ENCODE measurements at regions not wholly inside any gene's neighbourhood (a gene's known extent, or its start where the extent isn't known, plus 50 kb on each side); places are given as distances from the start of the nearest gene placed in this dataset.

- H3K18ac ChIP-seq (ENCODE audit: extremely low read depth, low read length): no peak overlapping the region
- H3K56ac ChIP-seq (replicated peaks; ENCODE audit: insufficient read length, low read depth, low read length): no peak overlapping the region
- no peak overlapping the region for H3K4me3 ChIP-seq (ENCODE audit: extremely low read depth in 1 of 4, insufficient read depth in 2 of 4, low read depth in 3 of 4, low read length in 4 of 4)
- TF ChIP-seq EP300 (IDR thresholded peaks at IDR 0.05; ENCODE audit: borderline replicate concordance in 1 of 2, low read depth in 2 of 2, low read length in 2 of 2): no peak
- no peak for TF ChIP-seq ATF2 (IDR thresholded peaks at IDR 0.05; ENCODE audit: low read length)
- H3K27ac ChIP-seq (ENCODE audit: low read depth, low read length): no peak overlapping the region
- H4K8ac ChIP-seq (ENCODE audit: extremely low read depth, insufficient read depth, low read length): no peak overlapping the region
- H2BK5ac ChIP-seq (ENCODE audit: low read depth, low read length): no peak overlapping the region
- FAIRE-seq (no peak), DNase-seq (ENCODE audit: low read depth in 1 of 2, low spot score in 2 of 2) (no peak)
- no peak overlapping the region for H4K5ac ChIP-seq (ENCODE audit: insufficient read length, low read depth, low read length)
- H2BK15ac ChIP-seq (ENCODE audit: low read length): no peak overlapping the region
- H3K23me2 ChIP-seq (ENCODE audit: low read depth, low read length): no peaks in the 10 kb centered on the region
- no peaks in the 10 kb centered on the region for H3K79me1 ChIP-seq (ENCODE audit: low read depth, low read length)
- no peaks in the 10 kb centered on the region for H3K36me3 ChIP-seq (ENCODE audit: control insufficient read depth in 2 of 4, insufficient read depth in 4 of 4, low read length in 3 of 4)
- POLR2A ChIA-PET (ENCODE audit: partially characterized antibody): no interaction called here
- WGBS, 2 experiments (ENCODE audit: extremely low coverage in 1 of 2, insufficient coverage in 1 of 2, insufficient read length in 1 of 2, insufficient replicate concordance in 2 of 2, low coverage in 1 of 2, low lambda C conversion rate in 2 of 2, missing lambda C conversion rate in 1 of 2): 71% methylated on average over 2 of the region's 2 CpGs; no CpG with 5 or more reads in 1 of the 2 experiments
- no peak overlapping the region for H2AFZ ChIP-seq (ENCODE audit: low read length)
- no peak overlapping the region for H3K9ac ChIP-seq (replicated peaks in 1 of 4; ENCODE audit: extremely low read depth in 1 of 4, low read depth in 3 of 4, low read length in 3 of 4)
- H3K4me2 ChIP-seq (ENCODE audit: insufficient read depth in 1 of 2, low read depth in 2 of 2, low read length in 2 of 2): no peak overlapping the region
- H4K20me1 ChIP-seq (replicated peaks in 1 of 2; ENCODE audit: control insufficient read depth in 1 of 2, insufficient read depth in 2 of 2, low read length in 2 of 2): no peaks in the 10 kb centered on the region
- H2BK20ac ChIP-seq (ENCODE audit: low read length): no peak overlapping the region
- H3K27me3 ChIP-seq (replicated peaks in 1 of 4; ENCODE audit: control insufficient read depth in 3 of 4, extremely low read depth in 1 of 4, insufficient read depth in 3 of 4, low read length in 3 of 4): no peaks in the 10 kb centered on the region
- H2BK120ac ChIP-seq (replicated peaks; ENCODE audit: low read depth, low read length): no peak overlapping the region
- no peak overlapping the region for H2BK12ac ChIP-seq (ENCODE audit: low read depth, low read length)
- no peak overlapping the region for H3K14ac ChIP-seq (ENCODE audit: insufficient read length)
- H3K79me2 ChIP-seq (ENCODE audit: control insufficient read depth in 1 of 2, insufficient read depth in 2 of 2, low read length in 2 of 2): no peaks in the 10 kb centered on the region
- H3K9me3 ChIP-seq (ENCODE audit: insufficient read depth in 2 of 2, low read depth in 1 of 2, low read length in 1 of 2): no peaks in the 10 kb centered on the region
- H4K91ac ChIP-seq (replicated peaks; ENCODE audit: insufficient read length, low read length): no peak overlapping the region
- H3K23ac ChIP-seq (ENCODE audit: insufficient read length): no peak overlapping the region
- H3K4ac ChIP-seq (replicated peaks; ENCODE audit: insufficient read length, low read depth, low read length): no peak overlapping the region
- no peak overlapping the region for H2AK5ac ChIP-seq (ENCODE audit: low read depth, low read length)
- H3K4me1 ChIP-seq (replicated peaks in 1 of 4; ENCODE audit: control insufficient read depth in 3 of 4, insufficient read depth in 4 of 4, low read length in 3 of 4): no peaks in the 10 kb centered on the region; a peak in 3 of 7 replicates
- CTCF ChIA-PET (ENCODE audit: partially characterized antibody): interaction anchor here (2.3 to 5.5 kb wide), 2 partner anchors 10 to 50 kb away, joined by 14 to 40 read pairs; no protein-coding TSS in a partner anchor
Measured at GRCh38 chr12:9381619-9382018, 173.4 kb upstream of the PZP start.
